Muscle of arm (tissue), 1 donor: ENCODE measurements at regions not wholly inside any gene's neighbourhood (a gene's known extent, or its start where the extent isn't known, plus 50 kb on each side); places are given as distances from the start of the nearest gene placed in this dataset.
"Not testable (repeated sequence)": the region's sequence is repeated elsewhere in the genome, so short reads cannot be mapped to it uniquely, and the experiment has no call there.

Source experiments
- DNase-seq: peaks from one replicate; pipeline ENCODE4 v3.0.0-alpha.2; 2013

DNA sequence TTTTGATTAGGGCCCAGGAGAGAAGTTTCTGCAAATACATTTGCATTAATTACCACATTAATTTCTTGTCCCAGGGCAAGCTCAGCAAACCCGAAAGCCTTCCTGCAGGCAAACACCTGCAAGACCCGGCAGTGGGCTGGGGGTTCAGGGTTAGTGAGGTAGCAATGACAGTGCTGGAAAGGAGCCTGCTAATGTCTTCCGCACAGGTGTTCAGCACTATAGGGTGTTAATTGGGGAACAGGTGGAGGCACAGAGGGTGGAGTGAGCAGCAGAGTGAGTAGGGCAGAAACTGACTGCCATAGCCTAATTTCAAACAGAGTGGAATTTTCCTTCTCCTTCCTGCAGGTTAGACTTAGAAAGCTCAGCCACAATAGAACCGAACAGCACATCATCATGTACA is 50.9 kb upstream of the UBASH3B start:
- no peak for DNase-seq

DNA sequence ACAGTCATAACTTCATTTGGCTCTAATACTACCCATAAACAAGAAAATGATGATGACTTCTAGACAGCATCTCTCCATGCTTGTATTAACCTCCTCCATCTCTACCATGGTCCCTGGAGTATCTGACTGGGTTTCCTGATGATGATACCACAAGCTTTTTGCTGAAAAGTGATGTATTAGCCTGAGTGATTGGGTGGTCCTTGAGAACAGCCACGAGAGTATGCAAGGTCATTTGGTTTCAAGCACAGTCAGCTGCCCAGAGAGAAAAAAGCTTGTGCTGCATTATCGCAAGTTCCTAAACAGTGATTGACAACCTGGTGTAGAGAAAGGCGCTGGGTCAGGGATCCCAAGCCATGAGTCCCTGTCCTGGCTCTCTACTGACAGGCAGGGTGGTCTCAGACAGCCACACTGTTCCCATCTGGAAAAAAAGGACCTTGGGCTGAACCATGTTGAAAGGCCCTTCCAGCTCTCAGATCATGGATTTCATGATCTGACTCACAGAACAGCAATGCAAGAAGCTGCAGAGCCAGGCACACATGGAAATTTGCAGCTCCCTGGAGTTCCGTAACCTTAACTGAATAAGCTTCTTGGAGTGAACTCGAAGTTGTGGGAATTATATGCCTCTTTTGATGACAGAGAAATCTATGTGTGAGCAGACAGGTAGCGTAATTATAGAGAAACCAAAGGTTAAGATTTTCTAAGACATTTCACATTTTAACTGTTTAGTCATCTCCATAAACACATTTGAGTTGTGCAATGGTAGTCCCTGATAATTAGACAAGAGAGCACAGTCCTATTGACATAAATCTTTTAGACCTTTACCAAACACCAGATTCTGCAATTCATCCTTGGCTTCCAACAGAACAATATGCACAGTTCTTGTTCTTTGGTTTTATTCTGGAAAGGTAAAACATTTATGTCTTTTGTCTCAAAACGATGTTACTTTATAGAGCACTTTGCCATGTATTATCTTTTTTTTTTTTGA is 54.1 kb upstream of the UBASH3B start:
- peak; percentile 77 for DNase-seq

DNA sequence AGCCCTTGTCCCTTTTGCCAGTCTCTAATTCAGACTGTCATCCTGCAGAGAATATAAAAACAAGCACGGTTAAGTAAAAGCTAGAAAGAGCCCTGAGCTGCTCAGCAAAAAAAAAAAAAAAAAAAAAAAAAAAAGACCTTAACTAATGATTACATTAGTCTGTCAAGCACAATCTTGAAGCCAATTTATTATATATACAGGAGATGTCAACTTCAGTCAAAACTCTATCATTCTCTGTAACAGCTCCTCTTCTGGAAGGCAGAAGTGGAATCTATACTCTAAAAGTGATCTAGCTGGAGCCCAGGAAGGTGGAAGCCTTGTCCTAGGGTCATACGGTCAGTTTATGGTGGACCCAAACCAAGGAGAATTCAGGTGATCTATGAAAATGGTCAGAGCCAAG is 55.2 kb upstream of the UBASH3B start:
- no peak for DNase-seq

DNA sequence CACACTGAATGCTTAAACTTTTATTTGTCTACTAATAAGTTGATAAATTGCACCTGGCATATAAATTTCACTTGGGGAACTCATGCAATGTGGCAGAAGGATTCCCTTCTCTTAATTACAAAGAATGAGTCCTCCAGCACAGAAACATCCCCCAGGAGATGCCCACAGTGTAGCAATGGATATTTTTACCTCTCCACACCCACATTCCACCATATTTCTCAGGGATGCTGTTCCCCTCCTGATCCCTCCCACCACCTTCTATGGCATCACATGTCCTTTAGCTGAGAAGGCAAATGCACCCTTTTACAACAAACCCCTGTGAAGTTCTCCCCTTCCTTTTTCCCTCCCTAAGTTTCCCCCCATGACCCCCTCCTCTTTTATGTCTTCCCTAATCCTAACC is 56.1 kb upstream of the UBASH3B start:
- DNase-seq = no peak

DNA sequence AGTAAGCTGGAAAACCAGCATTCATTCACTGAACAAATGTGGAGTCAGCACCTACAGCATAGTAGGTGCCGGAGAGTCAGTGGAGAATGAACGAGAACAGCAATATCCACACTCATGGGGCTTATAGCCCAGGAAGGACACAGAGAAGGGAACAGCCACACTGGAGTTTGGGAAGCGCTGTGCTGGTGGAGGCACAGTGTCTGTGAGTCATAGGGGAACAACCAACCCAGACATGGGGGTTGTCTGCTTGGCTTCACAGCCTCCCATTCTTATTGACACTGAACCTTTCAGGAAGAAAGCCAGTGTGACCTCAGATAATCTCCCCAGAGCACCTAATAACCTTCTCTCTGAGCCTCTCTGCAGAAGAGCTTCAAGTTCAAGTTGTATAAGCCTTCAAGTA is 56.6 kb upstream of the UBASH3B start:
- no peak for DNase-seq

DNA sequence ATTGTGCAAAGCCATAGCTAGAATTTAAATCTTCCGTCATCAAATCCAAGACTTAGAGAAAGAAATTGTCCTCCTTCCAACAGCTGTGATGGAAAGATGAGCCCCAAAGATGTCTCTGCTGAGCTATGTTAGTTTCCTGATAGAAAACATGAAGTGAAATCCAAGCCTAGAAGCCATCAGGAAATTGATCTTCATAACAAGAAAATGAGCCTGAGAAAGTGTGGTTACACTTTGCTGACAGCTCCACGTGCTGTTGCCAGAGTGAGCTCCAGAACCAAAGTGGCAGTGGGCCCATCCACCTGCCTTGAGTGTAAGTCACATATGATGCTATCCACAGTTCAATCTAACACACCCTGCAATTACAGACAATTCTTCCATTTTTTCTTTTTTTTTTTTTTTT is 58.0 kb upstream of the UBASH3B start:
- DNase-seq = peak; percentile 72

DNA sequence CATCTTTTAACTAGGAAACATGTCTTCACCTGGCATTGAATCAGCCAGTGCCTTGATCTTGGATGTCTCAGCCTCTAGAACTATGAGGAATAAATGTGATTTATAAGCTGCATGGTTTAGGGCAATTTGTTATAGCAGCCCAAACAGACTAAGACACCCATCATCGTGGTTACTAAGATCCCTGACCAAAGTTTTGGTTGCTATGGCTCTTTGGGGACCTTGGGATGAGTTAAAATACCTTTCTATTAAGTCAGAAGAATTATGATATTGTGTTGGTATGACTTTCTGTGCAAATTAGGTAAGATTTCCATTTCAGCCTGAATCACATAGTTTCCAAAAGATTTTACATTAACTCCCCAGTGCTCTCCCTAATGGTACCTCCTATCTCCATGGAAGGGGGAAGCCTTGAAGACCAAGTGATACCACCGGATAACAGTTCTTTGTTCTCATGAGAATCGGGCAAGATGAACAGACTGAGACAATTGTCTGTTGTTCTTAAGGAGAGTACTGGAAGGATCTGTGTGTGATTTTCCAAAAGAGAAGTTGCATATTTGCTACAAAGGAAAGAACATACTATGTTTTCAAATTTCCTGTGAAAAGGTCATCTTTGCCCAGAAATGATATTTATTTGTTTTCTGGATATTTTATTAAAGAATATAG is 60.4 kb upstream of the UBASH3B start:
- no peak for DNase-seq

DNA sequence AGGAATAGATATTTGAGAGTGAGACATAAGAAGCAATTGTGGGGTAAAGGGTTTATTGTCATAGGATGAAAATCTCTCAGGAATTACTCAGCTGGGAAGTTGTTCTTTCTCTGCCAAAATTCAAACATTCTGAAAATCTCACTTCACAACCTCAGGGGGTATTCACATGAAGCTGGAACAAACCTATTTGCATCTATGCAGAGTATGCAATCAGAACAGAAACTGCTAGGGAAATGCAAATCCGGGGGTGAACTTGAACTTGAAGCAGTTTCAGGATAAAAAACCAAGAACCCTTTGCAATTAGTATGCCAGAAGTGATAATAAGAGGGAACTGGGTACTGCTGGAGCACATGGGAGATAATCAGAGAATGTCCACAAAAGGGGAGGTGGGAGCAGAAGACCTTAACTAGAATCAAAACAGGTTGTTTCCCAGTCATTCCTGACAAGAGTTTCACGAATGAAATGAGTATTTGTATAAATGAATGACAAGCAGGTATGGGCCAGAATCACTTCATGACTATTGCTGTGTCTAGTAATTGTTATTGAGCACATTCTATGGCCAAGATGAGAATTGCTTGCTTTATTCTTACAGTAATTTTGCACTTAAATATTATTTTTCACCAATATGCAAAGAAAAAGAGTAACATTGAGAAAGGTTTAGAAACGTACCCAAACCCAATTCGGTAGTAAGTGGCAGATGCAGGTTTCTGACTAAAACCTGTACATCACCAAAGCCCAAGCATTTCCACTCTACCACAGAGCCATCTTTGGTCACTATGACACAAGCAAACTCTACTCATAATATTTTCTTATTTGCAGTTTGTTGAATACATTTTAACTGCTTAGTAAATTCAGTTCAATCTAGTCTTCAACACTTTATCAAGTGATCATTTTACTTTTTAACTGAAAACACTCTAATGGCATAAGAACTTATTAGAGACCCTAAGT is 61.8 kb upstream of the UBASH3B start:
- no peak for DNase-seq

DNA sequence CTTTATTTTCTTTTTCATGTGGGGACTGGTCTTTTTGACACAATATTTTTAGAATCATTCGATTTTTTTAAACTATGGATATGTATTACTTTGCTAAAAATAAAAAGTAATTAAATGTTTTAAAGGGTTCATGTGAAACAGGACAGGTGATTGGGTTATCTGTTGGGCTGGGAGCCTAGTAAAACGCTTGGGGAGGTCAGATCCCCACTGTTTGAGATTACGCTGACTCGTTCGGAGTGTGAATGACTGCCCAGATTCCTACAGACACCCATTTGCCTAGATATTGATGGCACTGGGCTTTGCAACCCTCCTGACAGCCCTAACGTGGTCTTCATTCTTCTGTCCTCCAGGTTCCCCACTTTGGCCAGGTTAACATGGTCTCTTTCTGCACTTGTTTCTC is 62.9 kb upstream of the UBASH3B start:
- DNase-seq = no peak

DNA sequence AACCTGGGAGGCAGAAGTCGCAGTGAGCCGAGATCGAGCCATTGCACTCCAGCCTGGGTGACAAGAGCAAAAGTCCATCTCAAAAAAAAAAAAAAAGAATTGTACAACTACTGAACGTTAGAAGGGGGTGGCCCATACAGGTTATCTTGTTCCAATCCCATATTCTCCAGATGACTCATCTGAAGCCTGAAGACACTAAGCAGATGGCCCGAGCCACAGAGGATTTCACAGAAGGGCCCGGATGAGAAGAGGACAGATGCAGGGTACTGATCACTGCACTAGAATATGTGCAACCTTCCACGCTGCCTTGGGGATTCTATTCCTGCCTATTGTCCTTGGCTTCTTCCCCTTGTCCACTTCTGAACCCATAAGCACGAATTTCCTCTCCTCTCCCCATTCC is 70.9 kb upstream of the UBASH3B start:
- DNase-seq = no peak

DNA sequence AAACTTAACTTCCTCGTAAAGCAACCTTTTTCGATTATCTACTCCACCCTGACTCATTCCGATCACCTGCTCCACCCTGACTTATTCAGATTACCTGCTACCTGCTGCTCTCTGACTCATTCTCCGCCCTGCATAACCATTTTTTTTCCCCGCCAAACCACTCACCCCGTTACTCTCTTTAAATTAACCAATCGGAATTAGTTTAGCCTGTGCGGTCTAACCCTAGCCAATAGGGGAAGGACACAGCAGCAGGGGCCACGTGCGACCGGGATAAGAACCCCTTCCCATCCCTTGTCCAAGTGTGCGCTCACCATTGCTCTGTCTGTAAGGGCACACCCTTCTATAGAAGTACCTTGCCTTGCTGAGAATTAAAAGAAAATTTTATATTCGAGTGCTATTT is 75.5 kb upstream of the UBASH3B start:
- DNase-seq = not testable (repeated sequence)

DNA sequence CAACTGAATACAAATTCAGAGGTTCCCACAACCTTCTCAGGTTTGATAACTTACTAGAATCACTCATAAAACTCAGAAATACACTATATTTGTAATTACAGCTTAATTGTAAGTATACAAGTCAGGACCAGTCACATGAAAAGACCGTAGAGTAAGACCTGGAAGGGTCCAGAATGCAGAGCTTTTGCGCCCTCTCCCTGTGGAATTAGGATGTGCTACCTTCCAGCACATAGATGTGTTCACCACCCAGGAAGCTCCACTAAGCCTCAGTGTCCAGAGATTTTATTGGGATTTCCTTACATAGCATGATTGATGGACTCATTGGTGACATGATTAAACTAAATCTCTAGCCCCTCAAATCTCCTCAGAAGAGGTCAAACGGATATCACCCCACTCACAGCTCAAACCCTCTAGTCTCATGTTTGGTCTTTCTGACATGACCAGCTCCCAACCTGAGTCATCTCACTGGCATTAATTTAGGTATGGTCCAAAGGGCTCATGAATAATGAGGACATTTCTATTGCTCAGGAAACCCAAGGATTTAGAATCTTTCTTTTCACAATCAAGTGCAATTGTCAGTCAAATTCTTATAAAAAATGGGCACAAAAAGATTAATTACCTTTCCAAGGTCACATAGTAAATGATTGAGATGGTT is 77.2 kb upstream of the UBASH3B start:
- no peak for DNase-seq

DNA sequence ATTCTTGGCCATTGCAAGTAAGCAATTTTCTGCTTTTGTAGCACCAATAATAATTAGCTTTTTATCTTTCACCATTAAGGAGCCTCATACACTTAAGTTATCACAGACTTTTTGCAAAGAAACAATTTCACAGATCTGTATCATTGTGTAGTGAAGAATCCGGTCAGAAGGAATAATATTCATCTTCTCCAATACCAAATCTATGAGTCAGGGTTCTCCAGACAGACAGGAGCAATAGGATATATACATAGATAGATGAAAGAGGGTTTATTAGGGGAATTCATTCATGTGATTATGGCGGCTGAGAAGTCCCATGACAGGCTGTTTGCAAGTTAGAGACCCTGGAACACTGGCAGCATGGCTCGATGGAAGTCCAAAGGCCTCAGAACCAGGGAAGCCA is 82.9 kb upstream of the UBASH3B start:
- DNase-seq = no peak

DNA sequence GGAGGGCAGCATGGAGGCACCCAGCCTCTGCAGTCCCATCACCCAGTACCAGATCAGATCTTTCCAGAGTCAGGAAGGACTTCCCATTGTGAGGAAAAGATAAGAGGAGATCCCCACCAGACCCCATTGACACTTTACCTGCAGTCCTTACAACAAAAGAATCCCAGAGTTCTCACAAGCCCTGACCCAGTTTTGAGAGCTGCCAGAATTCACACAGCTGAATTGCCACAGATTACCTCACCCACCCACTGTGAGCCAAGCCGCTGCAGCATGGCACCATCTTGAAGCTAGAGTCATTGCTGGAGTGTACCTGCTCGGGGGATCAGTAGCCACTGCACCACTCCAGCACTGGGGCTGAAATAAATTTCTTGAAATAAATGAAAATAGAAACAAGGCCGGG is 91.8 kb upstream of the UBASH3B start:
- DNase-seq = no peak

DNA sequence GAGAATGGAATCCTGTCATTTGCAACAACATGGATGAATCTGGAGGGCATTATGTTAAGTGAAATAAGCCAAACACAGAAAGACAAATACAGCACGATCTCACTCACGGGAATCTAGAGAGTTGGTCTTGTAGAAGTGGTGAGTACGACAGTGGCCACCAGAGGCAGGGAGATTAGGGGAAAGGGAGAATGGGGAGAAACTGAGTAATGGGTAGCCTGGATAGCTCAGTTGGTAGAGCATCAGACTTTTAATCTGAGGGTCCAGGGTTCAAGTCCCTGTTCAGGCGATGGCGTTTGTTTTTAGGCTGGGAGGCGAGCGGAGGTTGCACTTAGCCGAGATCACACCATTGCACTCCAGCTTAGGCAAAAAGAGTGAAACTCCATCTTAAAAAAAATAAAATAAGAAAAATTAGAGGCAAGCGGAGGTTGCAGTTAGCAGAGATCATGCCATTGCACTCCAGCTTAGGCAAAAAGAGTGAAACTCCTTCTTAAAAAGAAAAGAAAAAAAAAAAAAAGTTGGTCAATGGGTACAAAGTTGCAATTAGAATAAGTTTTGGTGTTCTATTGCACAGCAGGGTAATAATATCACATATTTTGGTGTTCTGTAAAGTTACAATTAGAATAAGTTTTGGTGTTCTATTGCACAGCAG is 95.7 kb upstream of the UBASH3B start:
- no peak for DNase-seq

DNA sequence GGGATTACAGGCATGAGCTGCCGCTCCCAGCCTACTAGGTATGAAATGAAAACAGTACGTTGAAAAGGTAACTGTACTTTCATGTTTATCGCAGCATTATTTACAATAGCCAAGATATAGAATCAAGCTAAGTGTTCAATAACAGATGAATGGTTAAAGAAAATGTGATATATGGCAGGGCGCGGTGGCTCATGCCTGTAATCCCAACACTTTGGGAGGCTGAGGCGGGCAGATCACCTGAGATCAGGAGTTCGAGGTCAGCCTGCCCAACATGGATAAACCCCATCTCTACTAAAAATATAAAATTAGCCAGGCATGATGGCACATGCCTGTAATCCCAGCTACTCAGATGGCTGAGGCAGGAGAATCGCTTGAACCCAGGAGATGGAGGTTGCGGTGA is 96.3 kb upstream of the UBASH3B start:
- DNase-seq = not testable (repeated sequence)

DNA sequence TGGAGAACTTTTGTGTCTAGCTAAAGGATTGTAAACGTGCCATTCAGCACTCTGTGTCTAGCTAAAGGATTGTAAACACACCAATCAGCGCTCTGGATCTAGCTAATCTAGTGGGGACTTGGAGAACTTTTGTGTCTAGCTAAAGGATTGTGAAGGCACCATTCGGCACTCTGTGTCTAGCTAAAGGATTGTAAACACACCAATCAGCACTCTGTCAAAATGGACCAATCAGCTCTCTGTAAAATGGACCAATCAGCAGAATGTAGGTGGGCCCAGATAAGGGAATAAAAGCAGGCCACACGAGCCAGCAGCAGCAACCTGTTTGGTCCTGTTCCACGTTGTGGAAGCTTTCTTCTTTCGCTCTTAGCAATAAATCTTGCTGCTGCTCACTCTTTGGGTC is 98.4 kb upstream of the UBASH3B start:
- not testable (repeated sequence) for DNase-seq

DNA sequence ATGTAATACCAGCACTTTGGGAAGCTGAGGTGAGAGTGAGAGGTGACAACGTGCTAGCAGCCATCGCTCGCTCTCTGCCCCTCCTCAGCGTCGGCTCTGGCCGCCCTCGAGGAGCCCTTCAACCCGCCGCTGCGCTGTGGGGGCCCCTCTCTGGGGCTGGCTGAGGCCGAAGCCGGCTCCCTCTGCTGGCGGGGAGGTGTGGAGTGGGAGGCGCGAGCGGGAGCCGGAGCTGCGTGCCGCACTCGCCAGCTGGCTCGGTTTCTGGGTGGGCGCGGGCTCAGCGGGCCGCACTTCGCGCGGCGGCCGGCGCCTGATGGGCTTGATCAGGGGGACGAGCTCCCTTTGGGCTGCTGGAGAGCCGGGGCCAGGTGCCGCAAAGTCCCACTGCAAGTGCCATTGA is 98.9 kb upstream of the UBASH3B start:
- DNase-seq = peak; percentile 56

DNA sequence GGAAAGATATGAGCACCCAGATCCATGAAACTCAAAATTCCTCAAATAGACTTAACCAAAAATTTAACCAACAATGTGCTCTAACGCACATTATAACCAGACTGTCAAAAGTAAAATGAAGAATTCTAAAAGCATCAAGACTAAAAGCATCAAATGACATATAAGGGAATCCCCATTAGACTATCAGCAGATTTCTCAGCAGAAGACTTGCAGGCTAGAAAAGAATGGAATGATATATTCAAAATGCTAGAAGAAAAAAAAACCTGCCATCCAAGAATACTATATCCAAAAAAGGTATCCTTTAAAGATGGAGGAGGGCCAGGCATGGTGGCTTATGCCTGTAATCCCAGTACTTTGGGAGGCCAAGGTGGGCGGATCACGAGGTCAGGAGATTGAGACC is 117.5 kb upstream of the UBASH3B start:
- DNase-seq = no peak

DNA sequence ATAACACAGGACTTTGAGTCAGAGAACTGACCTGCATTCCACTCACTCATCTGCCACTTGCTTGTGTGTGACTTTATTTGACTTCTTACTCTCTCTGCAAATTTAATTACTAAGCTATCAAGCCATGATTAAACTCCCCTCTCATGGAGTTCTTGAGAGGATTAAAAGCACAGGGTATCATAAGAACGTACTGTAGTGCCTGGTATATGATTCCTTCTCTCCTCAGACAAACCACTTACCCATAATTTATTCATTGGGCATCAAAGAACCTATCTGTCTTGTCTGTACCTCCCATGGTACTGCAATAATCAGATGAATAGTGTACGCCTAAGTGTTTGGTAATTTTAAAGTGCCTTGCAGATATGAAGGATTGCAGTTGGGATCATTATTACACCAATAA is 130.6 kb upstream of the UBASH3B start:
- no peak for DNase-seq
